ENCODE measurements at regions not wholly inside any gene's neighbourhood (a gene's known extent, or its start where the extent isn't known, plus 50 kb on each side); places are given as distances from the start of the nearest gene placed in this dataset.
A peak's percentile ranks its signal among the peaks of the same experiment; 100 is the strongest.
"Not testable (repeated sequence)": the region's sequence is repeated elsewhere in the genome, so short reads cannot be mapped to it uniquely, and the experiment has no call there.

- no peak for DNase-seq (ENCODE audit: low read depth in 4 of 4, low spot score in 2 of 4)
These were observed 244.3 kb downstream of the RPLP1 start for GRCh38 chr15:69696946-69697345.

GRCh38 chr15:69697916-69698315 is 245.3 kb downstream of the RPLP1 start:
- DNase-seq (ENCODE audit: low read depth in 4 of 4, low spot score in 2 of 4) = no peak

GRCh38 chr15:69699096-69699495 is 246.5 kb downstream of the RPLP1 start:
- no peak for DNase-seq (ENCODE audit: low read depth in 4 of 4, low spot score in 2 of 4)

- DNase-seq (ENCODE audit: low read depth in 4 of 4, low spot score in 2 of 4) = no peak
These were observed 247.8 kb downstream of the RPLP1 start for GRCh38 chr15:69700380-69700779.

- no peak for DNase-seq (ENCODE audit: low read depth in 4 of 4, low spot score in 2 of 4)
These were observed 248.6 kb downstream of the RPLP1 start for GRCh38 chr15:69701198-69701597.

- DNase-seq (ENCODE audit: low read depth in 4 of 4, low spot score in 2 of 4) = peak; percentile 15 to 48 (median 25)
These were observed 251.0 kb downstream of the RPLP1 start for GRCh38 chr15:69703532-69704187.

- no peak for DNase-seq (ENCODE audit: low read depth in 4 of 4, low spot score in 2 of 4)
These were observed 251.6 kb downstream of the RPLP1 start for GRCh38 chr15:69704229-69704628.

GRCh38 chr15:69704700-69705099 is 252.1 kb downstream of the RPLP1 start:
- no peak for DNase-seq (ENCODE audit: low read depth in 4 of 4, low spot score in 2 of 4)

- no peak for DNase-seq (ENCODE audit: low read depth in 4 of 4, low spot score in 2 of 4)
These were observed 253.9 kb downstream of the RPLP1 start for GRCh38 chr15:69706353-69707097.

- DNase-seq (ENCODE audit: low read depth in 4 of 4, low spot score in 2 of 4) = not testable (repeated sequence)
These were observed 254.6 kb downstream of the RPLP1 start for GRCh38 chr15:69707241-69707640.

GRCh38 chr15:69708436-69709122 is 256.0 kb downstream of the RPLP1 start:
- DNase-seq (ENCODE audit: low read depth in 4 of 4, low spot score in 2 of 4) = not testable (repeated sequence)

- DNase-seq (ENCODE audit: low read depth in 4 of 4, low spot score in 2 of 4) = no peak
These were observed 260.4 kb downstream of the RPLP1 start for GRCh38 chr15:69712991-69713390.

- DNase-seq (ENCODE audit: low read depth in 4 of 4, low spot score in 2 of 4) = no peak
These were observed 261.3 kb downstream of the RPLP1 start for GRCh38 chr15:69713726-69714559.

GRCh38 chr15:69715210-69715609 is 262.6 kb downstream of the RPLP1 start:
- no peak for DNase-seq (ENCODE audit: low read depth in 4 of 4, low spot score in 2 of 4)

- no peak for DNase-seq (ENCODE audit: low read depth in 4 of 4, low spot score in 2 of 4)
These were observed 265.8 kb downstream of the RPLP1 start for GRCh38 chr15:69718436-69718835.

- no peak for DNase-seq (ENCODE audit: low read depth in 4 of 4, low spot score in 2 of 4)
These were observed 266.3 kb downstream of the RPLP1 start for GRCh38 chr15:69718916-69719315.

GRCh38 chr15:69719527-69720240 is 267.1 kb downstream of the RPLP1 start:
- no peak for DNase-seq (ENCODE audit: low read depth in 4 of 4, low spot score in 2 of 4)

GRCh38 chr15:69720536-69720935 is 267.9 kb downstream of the RPLP1 start:
- DNase-seq (ENCODE audit: low read depth in 4 of 4, low spot score in 2 of 4) = no peak

GRCh38 chr15:69722924-69723323 is 270.3 kb downstream of the RPLP1 start:
- DNase-seq (ENCODE audit: low read depth in 4 of 4, low spot score in 2 of 4) = no peak

- DNase-seq (ENCODE audit: low read depth in 4 of 4, low spot score in 2 of 4) = no peak
These were observed 270.9 kb downstream of the RPLP1 start for GRCh38 chr15:69723404-69724096.

Data from left renal cortex interstitium (tissue), 4 donors.